ENCODE measurements at regions not wholly inside any gene's neighbourhood (a gene's known extent, or its start where the extent isn't known, plus 50 kb on each side); places are given as distances from the start of the nearest gene placed in this dataset.

DNA sequence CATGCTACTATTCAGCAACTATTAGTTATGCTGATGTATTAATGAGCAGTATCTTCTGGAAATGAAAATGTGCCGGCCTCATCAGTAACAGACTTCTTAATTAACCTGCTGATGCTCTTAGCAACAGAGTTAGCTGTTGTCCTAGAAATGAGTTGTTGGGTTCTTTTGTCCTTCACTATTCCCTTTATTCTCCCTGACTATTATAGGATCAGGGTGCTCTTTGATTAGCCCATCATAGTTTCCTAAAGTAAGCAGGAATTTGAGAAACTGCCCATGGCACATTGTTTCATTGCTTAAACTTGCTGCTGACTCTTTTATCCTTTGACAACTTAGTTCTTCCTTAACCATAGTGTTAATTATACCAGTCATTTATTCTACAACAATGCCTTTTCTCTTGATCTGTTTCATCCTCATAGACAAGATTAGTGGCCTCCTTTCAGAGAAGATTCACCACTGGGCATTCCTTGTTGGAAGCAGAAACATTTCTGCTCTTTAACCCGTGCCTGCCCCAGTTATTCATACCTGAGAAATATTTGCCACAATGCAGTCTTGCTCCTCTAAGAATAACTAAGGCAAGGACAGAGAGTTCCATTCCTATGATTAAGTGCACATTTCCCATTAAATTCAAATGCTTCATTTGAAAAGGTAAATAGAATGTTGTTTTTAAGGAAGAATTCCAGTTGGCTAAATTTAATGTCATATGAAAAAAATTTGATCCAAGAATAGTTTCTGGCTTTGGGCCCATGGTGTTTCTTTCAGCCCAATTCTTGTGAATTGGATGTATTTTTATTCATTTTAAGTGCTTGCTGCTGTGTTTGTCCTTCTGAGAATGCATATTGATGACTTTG is 573.3 kb upstream of the TBL1XR1 start (continued):
- TF ChIP-seq RNF2 (IDR thresholded peaks at IDR 0.05; ENCODE audit: borderline replicate concordance, low read depth, low read length, missing control alignments, poor library complexity, severe bottlenecking), result no peak
- TF ChIP-seq SP4 (IDR thresholded peaks at IDR 0.05; ENCODE audit: low read length), result no peak
